GM19324 (cell line): ENCODE measurements at regions not wholly inside any gene's neighbourhood (a gene's known extent, or its start where the extent isn't known, plus 50 kb on each side); places are given as distances from the start of the nearest gene placed in this dataset.
A peak's percentile ranks its signal among the peaks of the same experiment; 100 is the strongest.

Source experiments
- ATAC-seq: cut with Tn5 transposase; IDR thresholded peaks from one replicate; pipeline ENCODE4 v1.9.1; 2021; ENCODE audit warnings: mild to moderate bottlenecking, moderate library complexity; ENCODE audit not compliant: unreplicated experiment, low FRiP score

GRCh38 chr5:125393221-125393815 lies 646.9 kb upstream of the ZNF608 start:
- no peak for ATAC-seq

- no peak for ATAC-seq
Observed at GRCh38 chr5:125394661-125395280, 648.3 kb upstream of the ZNF608 start.

GRCh38 chr5:125396462-125396861 lies 650.0 kb upstream of the ZNF608 start:
- no peak for ATAC-seq

DNA sequence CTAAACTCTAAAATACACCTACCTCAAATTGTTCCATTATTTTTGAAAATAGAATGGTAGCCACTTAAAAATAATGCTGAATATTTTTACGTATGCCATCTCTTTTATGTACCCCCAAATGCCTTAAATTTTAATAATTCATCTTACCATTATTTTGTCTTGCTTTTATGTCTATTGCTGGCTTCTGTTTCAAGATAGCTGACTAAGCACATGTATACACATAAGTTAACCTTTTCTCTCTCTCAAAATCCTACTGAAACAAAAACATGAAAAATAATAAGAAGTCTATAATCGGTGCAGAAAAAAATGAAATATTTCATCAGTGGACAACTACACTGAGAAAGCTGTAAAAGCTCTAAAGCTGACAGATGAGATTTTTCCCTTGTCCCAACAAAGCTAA lies 652.0 kb upstream of the ZNF608 start:
- no peak for ATAC-seq

DNA sequence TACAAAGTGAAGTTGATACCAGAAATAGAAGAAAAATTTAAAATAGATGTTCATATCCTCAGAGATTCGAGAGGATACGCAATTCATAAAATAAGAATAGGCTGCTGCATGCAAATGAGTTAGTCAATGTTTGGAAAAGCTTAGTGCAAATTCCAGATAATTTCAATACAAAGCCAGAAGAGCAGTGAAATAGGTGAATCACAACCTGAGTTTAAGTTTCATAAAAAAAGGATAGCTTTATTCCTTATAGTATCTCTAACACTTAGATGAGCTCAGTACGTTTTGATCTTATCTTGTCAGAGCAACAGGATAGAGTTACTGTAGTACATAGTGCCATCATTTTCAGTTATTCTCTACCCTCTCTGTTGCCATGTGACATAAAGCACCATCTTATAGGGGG lies 653.4 kb upstream of the ZNF608 start:
- ATAC-seq = no peak

DNA sequence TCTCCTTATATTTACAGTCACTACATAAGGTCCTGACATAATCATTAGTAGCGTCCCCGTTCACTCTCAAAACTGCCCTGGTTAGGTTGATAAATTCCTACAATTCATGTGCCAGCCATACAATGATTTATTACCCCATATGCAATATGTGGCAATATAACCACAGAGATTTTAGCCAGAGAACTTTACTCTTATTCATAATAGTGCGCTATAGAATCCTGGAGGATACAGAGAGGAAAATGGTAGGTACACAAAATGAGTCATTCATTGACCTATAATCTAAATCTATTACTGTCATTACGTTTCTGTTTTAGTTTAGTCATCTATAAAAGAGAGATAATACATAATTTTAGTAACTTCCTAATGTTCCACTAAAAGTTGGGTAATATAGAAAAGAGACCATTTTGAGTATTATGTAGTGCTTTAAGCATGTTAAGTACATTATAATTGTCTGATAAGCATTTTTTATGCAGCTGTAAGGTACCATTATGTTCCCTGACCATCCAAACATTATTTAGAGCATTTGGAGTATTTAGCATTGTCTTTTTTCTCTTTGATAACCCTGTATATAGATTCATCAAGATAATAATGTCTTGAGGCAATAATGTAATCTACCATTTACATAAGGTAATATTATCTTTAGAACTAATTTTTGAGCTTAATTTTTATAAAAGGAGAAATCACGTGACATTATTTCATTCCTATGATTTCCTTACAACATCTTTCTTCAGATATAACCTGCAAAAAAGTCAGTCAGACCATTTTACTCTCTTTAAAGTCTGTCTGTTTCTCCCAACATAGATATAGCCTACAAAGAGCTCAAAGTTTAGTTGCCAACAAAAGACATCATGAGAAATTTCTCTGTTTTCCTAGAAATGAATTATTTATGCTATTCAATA lies 655.5 kb upstream of the ZNF608 start:
- ATAC-seq = no peak

- no peak for ATAC-seq
Observed at GRCh38 chr5:125402787-125403186, 656.3 kb upstream of the ZNF608 start.

GRCh38 chr5:125404056-125404455 lies 657.6 kb upstream of the ZNF608 start:
- no peak for ATAC-seq

- peak; percentile 46 for ATAC-seq
Observed at GRCh38 chr5:125408448-125409233, 662.2 kb upstream of the ZNF608 start.

- no peak for ATAC-seq
Observed at GRCh38 chr5:125409234-125409860, 662.9 kb upstream of the ZNF608 start.

DNA sequence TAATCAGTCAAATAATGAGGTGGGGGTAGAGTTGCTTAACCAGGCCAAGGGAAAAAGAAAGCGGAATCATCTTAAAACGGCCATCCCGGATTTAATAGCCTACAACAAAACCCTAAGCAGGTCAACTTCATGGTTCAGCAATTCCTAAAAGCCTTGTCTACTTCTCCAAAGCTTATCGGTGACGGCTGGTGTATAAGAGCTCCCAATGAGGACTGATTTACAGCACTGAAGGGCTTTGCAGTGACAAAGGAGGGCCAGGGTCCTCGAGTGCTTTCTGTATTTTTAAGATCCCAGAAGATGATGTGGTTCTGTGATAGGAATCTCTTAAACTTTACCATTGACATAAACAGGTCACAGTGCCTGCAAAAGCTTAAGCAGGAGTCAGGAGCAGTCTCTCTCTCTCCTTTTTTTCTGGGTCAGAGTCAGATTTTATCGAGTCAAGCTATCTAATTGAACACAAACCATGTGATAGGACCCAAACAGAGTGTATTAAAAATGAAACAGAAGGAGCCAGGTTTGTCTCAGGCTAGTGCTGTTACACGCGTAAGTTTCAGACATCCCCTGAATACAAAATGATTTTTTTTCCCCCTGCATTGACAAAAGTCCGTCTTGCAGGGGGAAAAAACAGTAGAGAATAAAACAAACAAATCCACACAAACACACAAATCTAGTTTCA lies 663.6 kb upstream of the ZNF608 start:
- ATAC-seq = no peak

- no peak for ATAC-seq
Observed at GRCh38 chr5:125410537-125411070, 664.2 kb upstream of the ZNF608 start.

GRCh38 chr5:125411071-125411743 lies 664.8 kb upstream of the ZNF608 start:
- peak; percentile 74 for ATAC-seq

- peak; percentile 58 for ATAC-seq
Observed at GRCh38 chr5:125411744-125412560, 665.5 kb upstream of the ZNF608 start.

- no peak for ATAC-seq
Observed at GRCh38 chr5:125412561-125413495, 666.4 kb upstream of the ZNF608 start.

- ATAC-seq = no peak
Observed at GRCh38 chr5:125413496-125414274, 667.2 kb upstream of the ZNF608 start.
